GM21619 (cell line): ENCODE measurements at regions not wholly inside any gene's neighbourhood (a gene's known extent, or its start where the extent isn't known, plus 50 kb on each side); places are given as distances from the start of the nearest gene placed in this dataset.
A peak's percentile ranks its signal among the peaks of the same experiment; 100 is the strongest.

Experiments
- ATAC-seq: cut with Tn5 transposase; IDR thresholded peaks from one replicate; pipeline ENCODE4 v1.9.1; 2021; ENCODE audit not compliant: unreplicated experiment

DNA sequence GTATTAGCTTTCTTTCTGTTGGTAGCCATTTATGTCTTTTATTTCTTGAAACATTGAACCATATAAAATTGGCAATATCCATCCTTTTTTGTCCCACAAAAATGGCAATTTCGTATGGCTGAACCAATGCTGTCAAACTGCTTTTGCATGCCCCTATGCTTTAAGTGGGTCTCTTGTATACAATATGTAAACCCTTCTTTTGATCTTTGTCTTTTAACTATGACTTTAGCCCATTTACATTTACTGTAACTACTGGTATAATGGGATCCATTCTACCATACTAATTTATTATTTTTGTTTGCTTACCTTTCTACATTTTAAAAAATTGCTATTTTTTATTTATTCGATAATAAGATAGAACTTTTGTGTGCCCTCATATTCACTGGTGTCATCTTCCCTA is 93.4 kb downstream of the TENT4A start:
- no peak for ATAC-seq

DNA sequence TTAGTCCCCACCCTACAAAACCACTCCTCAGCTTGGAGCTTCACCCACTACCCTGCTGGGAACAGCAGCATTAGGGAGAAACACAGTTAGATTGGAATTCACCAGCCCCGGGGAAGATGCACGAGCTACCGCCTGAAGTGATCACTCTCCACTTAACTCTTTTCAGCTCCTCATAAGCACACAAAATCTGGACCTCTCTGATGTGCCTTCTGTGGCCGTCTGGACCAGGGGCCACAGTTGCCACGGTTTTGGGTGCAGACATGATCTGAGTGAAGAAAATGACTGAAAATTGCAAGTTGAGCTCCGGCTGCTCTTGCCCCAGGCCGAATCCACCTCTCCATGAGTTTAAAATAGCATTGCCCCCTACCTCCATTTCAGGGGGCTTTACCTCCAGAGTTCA is 95.2 kb downstream of the TENT4A start:
- no peak for ATAC-seq

DNA sequence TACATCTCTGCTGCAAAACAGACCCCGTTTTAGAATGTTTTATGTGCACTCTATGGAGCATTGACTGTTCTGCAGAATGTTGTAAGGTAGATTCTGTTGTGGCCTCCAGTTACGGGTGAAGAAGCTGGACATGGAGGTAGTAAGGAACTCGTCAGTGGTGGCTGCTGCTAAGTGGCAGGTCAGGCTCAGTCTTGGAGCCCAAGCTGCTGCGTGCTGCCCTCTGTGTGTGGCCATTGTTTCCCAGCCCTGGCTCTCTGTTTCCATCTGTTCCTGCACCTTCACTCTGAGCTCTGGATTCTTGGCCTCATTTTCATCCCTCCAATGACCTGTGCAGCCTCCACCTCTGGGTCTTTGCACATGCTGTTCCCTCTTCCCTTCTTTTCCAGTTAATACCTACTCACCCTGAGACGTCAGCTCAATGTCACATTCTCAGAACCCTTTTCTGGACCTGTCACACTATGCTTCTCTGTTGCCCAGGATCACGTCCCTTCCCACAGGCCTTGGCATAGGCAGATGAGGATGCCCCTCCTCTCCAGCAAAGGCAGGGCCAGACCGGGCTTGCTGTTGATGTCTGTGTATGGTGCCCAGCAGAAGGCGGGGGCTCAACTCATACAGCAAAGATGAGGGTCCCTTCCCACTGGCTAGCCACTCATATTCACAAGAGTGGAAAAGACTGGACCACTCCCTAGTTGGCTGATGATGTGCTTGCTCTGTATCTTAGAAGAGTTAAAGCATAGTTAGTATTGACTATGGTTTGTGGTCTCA is 97.6 kb downstream of the TENT4A start:
- no peak for ATAC-seq

DNA sequence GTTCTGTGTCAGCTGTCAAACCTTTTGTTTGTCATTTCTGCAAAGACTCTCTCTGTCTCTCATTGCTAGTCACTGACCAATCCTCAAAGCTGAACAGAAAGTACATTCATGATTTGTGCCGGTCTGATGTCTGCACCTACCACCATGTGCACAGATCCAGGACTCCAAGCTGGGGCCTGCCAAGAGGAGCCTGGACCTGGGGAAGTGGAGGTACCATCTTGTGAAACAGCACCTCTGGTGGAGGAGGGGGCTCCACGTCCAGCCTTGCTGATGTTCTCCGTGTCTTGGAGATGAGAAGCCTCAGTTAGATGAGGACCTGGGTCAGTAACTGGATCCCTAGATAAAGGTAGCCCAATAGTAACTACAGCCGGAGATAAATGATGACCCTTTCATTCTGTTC is 98.9 kb downstream of the TENT4A start:
- no peak for ATAC-seq

GRCh38 chr5:6812800-6813731 is 99.8 kb downstream of the TENT4A start:
- ATAC-seq: no peak

DNA sequence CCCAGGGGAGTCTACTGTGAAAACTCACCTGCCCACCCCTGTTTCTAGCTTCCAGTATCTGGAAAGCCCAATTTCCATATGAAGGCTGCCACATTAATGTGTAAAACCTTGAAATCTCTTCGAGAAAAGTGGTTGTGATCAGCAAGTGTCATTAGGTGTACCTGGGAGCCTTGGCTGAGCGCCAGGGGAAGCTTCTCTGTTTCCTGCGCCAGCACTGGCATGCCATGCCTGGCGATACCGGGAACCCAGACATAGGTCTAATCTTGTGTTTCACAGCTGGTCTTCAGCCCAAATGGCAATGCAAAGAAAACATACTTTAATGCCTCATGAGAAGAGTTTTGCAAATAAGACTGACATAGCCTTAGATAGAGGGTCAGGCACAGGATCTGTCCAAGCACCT is 101.6 kb downstream of the TENT4A start:
- ATAC-seq: no peak

DNA sequence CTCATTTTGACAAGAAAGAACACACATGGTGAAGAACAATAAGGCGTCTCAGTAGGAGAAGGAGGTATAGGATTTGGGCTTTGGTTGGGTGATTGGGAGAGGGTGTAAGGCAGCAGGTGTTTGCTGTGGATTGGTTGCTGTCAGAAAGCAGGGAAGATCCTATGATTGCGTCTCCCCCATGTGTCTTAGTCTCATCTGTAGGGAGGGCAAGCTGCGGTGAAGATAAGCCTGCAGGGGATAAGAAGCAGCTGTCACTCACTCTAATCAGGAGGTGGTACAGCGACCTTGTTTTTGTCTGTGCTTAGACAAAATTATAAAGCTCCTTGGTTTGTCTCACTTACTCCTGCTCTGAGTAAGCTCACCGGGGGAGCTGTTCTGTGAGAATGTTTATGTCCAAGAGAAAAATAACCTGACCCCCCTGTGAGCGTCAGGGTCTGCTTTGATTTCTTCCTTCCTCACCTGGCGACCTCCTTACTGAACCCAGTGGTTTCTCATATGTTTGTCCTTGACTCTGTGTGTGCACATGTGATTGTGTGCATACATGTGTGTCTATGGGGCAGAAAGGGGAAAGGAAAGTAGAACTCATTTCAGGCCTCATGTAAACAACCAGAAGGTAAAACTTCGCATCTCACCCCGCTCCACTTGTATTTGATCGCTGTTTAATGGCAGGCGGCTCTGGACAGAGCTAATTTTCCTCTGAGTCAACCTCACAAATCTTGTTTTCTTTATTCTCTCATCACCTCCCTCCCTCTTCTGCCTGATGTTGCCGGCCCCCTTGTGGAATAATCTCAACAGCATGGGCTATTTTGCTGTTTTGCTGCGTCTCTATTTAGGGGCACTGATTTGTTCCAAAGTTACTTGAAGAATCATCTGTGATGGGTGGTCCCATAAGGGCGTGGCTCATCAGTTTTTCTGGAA is 105.6 kb downstream of the TENT4A start:
- no peak for ATAC-seq

GRCh38 chr5:6819521-6819920 is 106.3 kb downstream of the TENT4A start:
- ATAC-seq: no peak

GRCh38 chr5:6820851-6821479 is 107.7 kb downstream of the TENT4A start:
- peak; percentile 64 for ATAC-seq

- ATAC-seq: no peak
Measured at GRCh38 chr5:6822068-6822467, 108.8 kb downstream of the TENT4A start.

- no peak for ATAC-seq
Measured at GRCh38 chr5:6822556-6823343, 109.5 kb downstream of the TENT4A start.

DNA sequence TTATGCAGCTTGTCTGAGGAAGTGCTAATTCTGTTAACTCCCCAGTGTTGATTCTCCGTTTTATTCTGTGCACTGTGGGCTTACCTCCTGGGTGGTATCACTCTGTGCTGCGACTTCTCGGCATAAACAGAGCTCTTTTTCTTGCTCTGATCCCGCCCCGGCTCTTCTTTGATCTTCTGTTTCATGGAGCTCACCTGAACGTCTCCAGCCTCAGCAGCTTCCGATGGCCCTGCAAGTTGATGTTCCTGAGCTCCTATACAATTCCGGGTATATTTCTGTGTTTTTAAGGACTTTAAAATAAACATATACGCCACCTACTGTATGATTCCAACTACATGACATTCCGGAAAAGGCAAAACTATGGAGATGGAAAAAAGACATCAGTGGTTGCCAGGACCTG is 110.8 kb downstream of the TENT4A start:
- no peak for ATAC-seq

GRCh38 chr5:6825678-6826244 is 112.5 kb downstream of the TENT4A start:
- no peak for ATAC-seq

DNA sequence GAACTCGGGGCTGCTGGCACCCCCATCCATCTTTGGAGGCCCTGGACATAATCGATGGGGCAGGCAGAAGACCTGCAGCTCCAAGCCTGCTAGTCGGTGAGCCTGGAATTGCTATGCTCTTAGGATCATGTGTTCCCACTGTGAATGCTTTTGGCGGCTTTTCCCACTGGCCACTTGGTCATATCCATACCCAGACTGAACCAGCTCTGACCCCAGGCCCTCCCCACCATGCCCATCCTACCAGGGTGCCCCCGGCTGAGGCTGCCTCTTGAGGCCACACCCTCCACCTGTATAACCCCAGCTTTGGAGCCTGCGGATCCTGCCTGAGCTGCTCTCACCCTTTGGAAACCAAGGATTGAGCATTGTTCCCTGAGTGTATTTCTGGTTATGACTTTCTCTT is 113.5 kb downstream of the TENT4A start:
- no peak for ATAC-seq

- peak; percentile 69 for ATAC-seq
Measured at GRCh38 chr5:6827526-6828219, 114.4 kb downstream of the TENT4A start.

- peak; percentile 73 for ATAC-seq
Measured at GRCh38 chr5:6829150-6829784, 116.0 kb downstream of the TENT4A start.

- ATAC-seq: no peak
Measured at GRCh38 chr5:6830643-6831239, 117.5 kb downstream of the TENT4A start.
